ENCODE measurements at regions not wholly inside any gene's neighbourhood (a gene's known extent, or its start where the extent isn't known, plus 50 kb on each side); places are given as distances from the start of the nearest gene placed in this dataset.
A peak's percentile ranks its signal among the peaks of the same experiment; 100 is the strongest.

GRCh38 chr9:86687788-86688187 is 259.5 kb downstream of the GAS1 start:
- Mint-ChIP-seq H3K27ac (no peak overlapping the region), H3K4me1 (no peaks in the 10 kb centered on the region), H3K9me3 (no peaks in the 10 kb centered on the region), H3K36me3 (no peaks in the 10 kb centered on the region), H3K4me3 (no peak overlapping the region)
- DNase-seq (ENCODE audit: low spot score in 2 of 2) (no peak), ATAC-seq (no peak)

- Mint-ChIP-seq H3K4me1 (no peaks in the 10 kb centered on the region), H3K9me3 (no peaks in the 10 kb centered on the region), H3K4me3 (no peak overlapping the region), H3K36me3 (no peaks in the 10 kb centered on the region), H3K27ac (no peak overlapping the region)
- DNase-seq (ENCODE audit: low spot score in 2 of 2) (no peak), ATAC-seq (no peak)
Measured at GRCh38 chr9:86685556-86685955, 261.8 kb downstream of the GAS1 start.

- H3K27ac Mint-ChIP-seq: no peak overlapping the region
- H3K9me3 Mint-ChIP-seq: no peaks in the 10 kb centered on the region
- no peaks in the 10 kb centered on the region for H3K36me3 Mint-ChIP-seq
- no peak for ATAC-seq
- H3K4me1 Mint-ChIP-seq: no peaks in the 10 kb centered on the region
- H3K4me3 Mint-ChIP-seq: no peak overlapping the region
- DNase-seq (ENCODE audit: low spot score in 2 of 2): no peak
Measured at GRCh38 chr9:86684148-86684547, 263.2 kb downstream of the GAS1 start.

- H3K4me1 Mint-ChIP-seq: no peaks in the 10 kb centered on the region
- H3K27ac Mint-ChIP-seq: no peak overlapping the region
- no peaks in the 10 kb centered on the region for H3K9me3 Mint-ChIP-seq
- ATAC-seq (no peak), DNase-seq (ENCODE audit: low spot score in 2 of 2) (no peak)
- no peaks in the 10 kb centered on the region for H3K36me3 Mint-ChIP-seq
- peak overlapping the region; percentile 4 for H3K4me3 Mint-ChIP-seq
Measured at GRCh38 chr9:86682240-86682639, 265.1 kb downstream of the GAS1 start.

- ATAC-seq: no peak
- H3K9me3 Mint-ChIP-seq: no peaks in the 10 kb centered on the region
- H3K4me3 Mint-ChIP-seq: no peak overlapping the region
- H3K36me3 Mint-ChIP-seq: no peaks in the 10 kb centered on the region
- H3K4me1 Mint-ChIP-seq: no peaks in the 10 kb centered on the region
- DNase-seq (ENCODE audit: low spot score in 2 of 2): no peak
- no peak overlapping the region for H3K27ac Mint-ChIP-seq
Measured at GRCh38 chr9:86679909-86680308, 267.4 kb downstream of the GAS1 start.

- Mint-ChIP-seq H3K27ac (no peak overlapping the region), H3K4me3 (no peak overlapping the region), H3K9me3 (no peaks in the 10 kb centered on the region), H3K4me1 (no peaks in the 10 kb centered on the region), H3K36me3 (no peaks in the 10 kb centered on the region)
- ATAC-seq (no peak), DNase-seq (ENCODE audit: low spot score in 2 of 2) (no peak)
Measured at GRCh38 chr9:86676396-86676795, 270.9 kb downstream of the GAS1 start.

GRCh38 chr9:86675805-86676204 is 271.5 kb downstream of the GAS1 start:
- no peak for ATAC-seq
- no peaks in the 10 kb centered on the region for H3K36me3 Mint-ChIP-seq
- no peaks in the 10 kb centered on the region for H3K9me3 Mint-ChIP-seq

GRCh38 chr9:86674487-86674886 is 272.8 kb downstream of the GAS1 start:
- Mint-ChIP-seq H3K9me3 (no peaks in the 10 kb centered on the region), H3K4me1 (no peaks in the 10 kb centered on the region), H3K4me3 (no peak overlapping the region), H3K27ac (no peak overlapping the region), H3K36me3 (no peaks in the 10 kb centered on the region)
- DNase-seq (ENCODE audit: low spot score in 2 of 2) (no peak), ATAC-seq (no peak)

More at GRCh38 chr9:86675805-86676204, 271.5 kb downstream of the GAS1 start:
- Mint-ChIP-seq H3K4me1 (no peaks in the 10 kb centered on the region), H3K27ac (no peak overlapping the region), H3K4me3 (no peak overlapping the region)
- DNase-seq (ENCODE audit: low spot score in 2 of 2): no peak

GRCh38 chr9:86672966-86673365 is 274.3 kb downstream of the GAS1 start:
- ATAC-seq (no peak), DNase-seq (ENCODE audit: low spot score in 2 of 2) (no peak)
- H3K4me1 Mint-ChIP-seq: no peaks in the 10 kb centered on the region
- no peak overlapping the region for H3K27ac Mint-ChIP-seq
- no peaks in the 10 kb centered on the region for H3K36me3 Mint-ChIP-seq
- no peaks in the 10 kb centered on the region for H3K9me3 Mint-ChIP-seq
- no peak overlapping the region for H3K4me3 Mint-ChIP-seq

GRCh38 chr9:86672301-86672700 is 275.0 kb downstream of the GAS1 start:
- ATAC-seq (no peak), DNase-seq (ENCODE audit: low spot score in 2 of 2) (no peak)
- H3K27ac Mint-ChIP-seq: no peak overlapping the region
- H3K4me1 Mint-ChIP-seq: no peaks in the 10 kb centered on the region
- H3K4me3 Mint-ChIP-seq: no peak overlapping the region
- H3K36me3 Mint-ChIP-seq: no peaks in the 10 kb centered on the region
- H3K9me3 Mint-ChIP-seq: no peaks in the 10 kb centered on the region

GRCh38 chr9:86671018-86671417 is 276.3 kb downstream of the GAS1 start:
- Mint-ChIP-seq H3K36me3 (no peaks in the 10 kb centered on the region), H3K27ac (no peak overlapping the region), H3K4me1 (peaks cover 6% of the 10 kb centered on the region), H3K4me3 (no peak overlapping the region), H3K9me3 (no peaks in the 10 kb centered on the region)
- ATAC-seq (no peak), DNase-seq (ENCODE audit: low spot score in 2 of 2) (no peak)

- H3K4me3 Mint-ChIP-seq: no peak overlapping the region
- no peaks in the 10 kb centered on the region for H3K9me3 Mint-ChIP-seq
- H3K36me3 Mint-ChIP-seq: no peaks in the 10 kb centered on the region
- H3K4me1 Mint-ChIP-seq: peaks cover 6% of the 10 kb centered on the region
- no peak overlapping the region for H3K27ac Mint-ChIP-seq
- DNase-seq (ENCODE audit: low spot score in 2 of 2) (no peak), ATAC-seq (no peak)
Measured at GRCh38 chr9:86670536-86670935, 276.8 kb downstream of the GAS1 start.

- H3K36me3 Mint-ChIP-seq: no peaks in the 10 kb centered on the region
- H3K4me3 Mint-ChIP-seq: no peak overlapping the region
- DNase-seq (ENCODE audit: low spot score in 2 of 2): no peak
- no peak overlapping the region for H3K27ac Mint-ChIP-seq
- ATAC-seq: no peak
- no peaks in the 10 kb centered on the region for H3K9me3 Mint-ChIP-seq
- H3K4me1 Mint-ChIP-seq: peaks cover 6% of the 10 kb centered on the region
Measured at GRCh38 chr9:86670076-86670475, 277.2 kb downstream of the GAS1 start.

GRCh38 chr9:86669422-86669821 is 277.9 kb downstream of the GAS1 start:
- H3K4me1 Mint-ChIP-seq: peaks cover 6% of the 10 kb centered on the region
- H3K4me3 Mint-ChIP-seq: no peak overlapping the region
- H3K9me3 Mint-ChIP-seq: no peaks in the 10 kb centered on the region
- ATAC-seq (no peak), DNase-seq (ENCODE audit: low spot score in 2 of 2) (no peak)
- no peak overlapping the region for H3K27ac Mint-ChIP-seq
- H3K36me3 Mint-ChIP-seq: no peaks in the 10 kb centered on the region

- H3K36me3 Mint-ChIP-seq: no peaks in the 10 kb centered on the region
- H3K9me3 Mint-ChIP-seq: no peaks in the 10 kb centered on the region
- H3K4me1 Mint-ChIP-seq: peaks cover 6% of the 10 kb centered on the region
- H3K4me3 Mint-ChIP-seq: no peak overlapping the region
- DNase-seq (ENCODE audit: low spot score in 2 of 2): no peak
- H3K27ac Mint-ChIP-seq: no peak overlapping the region
- ATAC-seq: peak; percentile 68
Measured at GRCh38 chr9:86668488-86668887, 278.8 kb downstream of the GAS1 start.

GRCh38 chr9:86667307-86667706 is 280.0 kb downstream of the GAS1 start:
- ATAC-seq (no peak), DNase-seq (ENCODE audit: low spot score in 2 of 2) (no peak)
- H3K4me1 Mint-ChIP-seq: peaks cover 6% of the 10 kb centered on the region

GRCh38 chr9:86665416-86665815 is 281.9 kb downstream of the GAS1 start:
- H3K4me1 Mint-ChIP-seq: peaks cover 9% of the 10 kb centered on the region
- H3K4me3 Mint-ChIP-seq: no peak overlapping the region
- DNase-seq (ENCODE audit: low spot score in 2 of 2) (no peak), ATAC-seq (no peak)
- H3K27ac Mint-ChIP-seq: no peak overlapping the region
- no peaks in the 10 kb centered on the region for H3K9me3 Mint-ChIP-seq
- no peaks in the 10 kb centered on the region for H3K36me3 Mint-ChIP-seq

More at GRCh38 chr9:86667307-86667706, 280.0 kb downstream of the GAS1 start:
- Mint-ChIP-seq H3K4me3 (no peak overlapping the region), H3K27ac (no peak overlapping the region), H3K36me3 (no peaks in the 10 kb centered on the region), H3K9me3 (no peaks in the 10 kb centered on the region)
